ENCODE measurements at regions not wholly inside any gene's neighbourhood (a gene's known extent, or its start where the extent isn't known, plus 50 kb on each side); places are given as distances from the start of the nearest gene placed in this dataset.

- H3K4me3 ChIP-seq (ENCODE audit: low read depth, poor library complexity, severe bottlenecking), result no peak overlapping the region
- 36 to 41% methylated on average over 9 of the region's 9 CpGs for WGBS, 2 donors
- intact Hi-C loops (cut with DNase I; ENCODE audit: low total_unique reads), result no loop called here
- DNase-seq (ENCODE audit: low spot score in 2 of 2), result no peak
- TF ChIP-seq POLR2A (IDR thresholded peaks at IDR 0.05) (no peak), CTCF (IDR thresholded peaks at IDR 0.05) (no peak)
Observed at GRCh38 chr10:25682203-25682851, 251.7 kb upstream of the MYO3A start.

- no peak for DNase-seq (ENCODE audit: low spot score in 2 of 2)
- no peak overlapping the region for H3K4me3 ChIP-seq (ENCODE audit: low read depth, poor library complexity, severe bottlenecking)
- intact Hi-C loops (cut with DNase I; ENCODE audit: low total_unique reads), result no loop called here
- TF ChIP-seq CTCF (IDR thresholded peaks at IDR 0.05) (no peak), POLR2A (IDR thresholded peaks at IDR 0.05) (no peak)
- WGBS, 2 donors, result 71 to 79% methylated on average over 4 of the region's 4 CpGs
Observed at GRCh38 chr10:25683344-25683743, 250.7 kb upstream of the MYO3A start.

GRCh38 chr10:25687521-25687920 is 246.5 kb upstream of the MYO3A start:
- intact Hi-C loops (cut with DNase I; ENCODE audit: low total_unique reads), result no loop called here
- no peak for TF ChIP-seq CTCF (IDR thresholded peaks at IDR 0.05)
- TF ChIP-seq POLR2A (IDR thresholded peaks at IDR 0.05), result no peak
- 40 to 73% methylated on average over 1 of the region's 1 CpG for WGBS, 2 donors
- H3K4me3 ChIP-seq (ENCODE audit: low read depth, poor library complexity, severe bottlenecking), result no peak overlapping the region
- no peak for DNase-seq (ENCODE audit: low spot score in 2 of 2)

- no peak for TF ChIP-seq CTCF (IDR thresholded peaks at IDR 0.05)
- TF ChIP-seq POLR2A (IDR thresholded peaks at IDR 0.05), result no peak
- H3K4me3 ChIP-seq (ENCODE audit: low read depth, poor library complexity, severe bottlenecking), result no peak overlapping the region
- DNase-seq (ENCODE audit: low spot score in 2 of 2), result no peak
- intact Hi-C loops (cut with DNase I; ENCODE audit: low total_unique reads), result no loop called here
- WGBS, 2 donors, result 42 to 49% methylated on average over 3 of the region's 3 CpGs
Observed at GRCh38 chr10:25689346-25690100, 244.5 kb upstream of the MYO3A start.

- no peak for TF ChIP-seq CTCF (IDR thresholded peaks at IDR 0.05)
- no peak for TF ChIP-seq POLR2A (IDR thresholded peaks at IDR 0.05)
- DNase-seq (ENCODE audit: low spot score in 2 of 2), result no peak
- 70 to 78% methylated on average over 2 of the region's 2 CpGs for WGBS, 2 donors
- intact Hi-C loops (cut with DNase I; ENCODE audit: low total_unique reads), result no loop called here
- no peak overlapping the region for H3K4me3 ChIP-seq (ENCODE audit: low read depth, poor library complexity, severe bottlenecking)
Observed at GRCh38 chr10:25692761-25693160, 241.3 kb upstream of the MYO3A start.
